ENCODE measurements at regions not wholly inside any gene's neighbourhood (a gene's known extent, or its start where the extent isn't known, plus 50 kb on each side); places are given as distances from the start of the nearest gene placed in this dataset.

DNA sequence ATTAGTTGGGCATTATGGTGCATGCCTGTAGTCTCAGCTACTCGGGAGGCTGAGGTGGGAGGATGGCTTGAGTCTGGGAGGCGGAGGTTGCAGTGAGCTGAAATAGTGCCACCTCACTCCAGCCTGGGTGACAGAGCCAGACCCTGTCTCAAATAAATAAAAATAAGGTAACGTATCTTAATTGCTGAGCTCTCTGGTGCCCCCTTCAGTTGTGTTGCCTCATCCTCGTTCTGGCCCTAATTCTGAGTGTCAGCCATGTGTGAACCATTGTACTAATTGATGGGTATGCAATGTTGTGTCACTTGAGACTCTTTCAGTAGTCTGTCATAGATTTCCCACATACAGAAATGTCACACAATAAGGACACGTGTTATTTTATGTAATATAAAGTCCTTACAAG lies 363.1 kb upstream of the RBFOX1 start:
- ChIA-PET POLR2A (no interaction called here), CTCF (no interaction called here)
- no TSS peak for BruUV-seq (replicated peaks)
- no peak for FAIRE-seq
- DNase-seq (ENCODE audit: low read depth, low spot score): no peak
- H2AFZ ChIP-seq (ENCODE audit: low read depth, low read length): no peak overlapping the region
- H4K20me1 ChIP-seq (replicated peaks; ENCODE audit: control insufficient read depth, extremely low read depth, insufficient read depth, low read length): no peaks in the 10 kb centered on the region
- no peaks in the 10 kb centered on the region for H3K36me3 ChIP-seq (ENCODE audit: control insufficient read depth in 2 of 2, extremely low read depth in 1 of 2, insufficient read depth in 2 of 2, low read length in 2 of 2)
- H3K4me3 ChIP-seq (replicated peaks in 1 of 3; ENCODE audit: insufficient read depth in 1 of 3, low read depth in 1 of 3, low read length in 3 of 3): no peak overlapping the region
- H3K4me2 ChIP-seq (ENCODE audit: insufficient read depth, low read length): no peak overlapping the region
- TF ChIP-seq POLR2AphosphoS5 (IDR thresholded peaks at IDR 0.05; ENCODE audit: insufficient read depth, low read depth, low read length) (no peak), FOS (IDR thresholded peaks at IDR 0.05; ENCODE audit: borderline replicate concordance, insufficient read depth, low read length) (no peak), JUN (IDR thresholded peaks at IDR 0.05; ENCODE audit: borderline replicate concordance, insufficient read depth, insufficient read length, low read depth) (no peak), EZH2 (IDR thresholded peaks at IDR 0.05; ENCODE audit: borderline replicate concordance, low read depth, low read length, severe bottlenecking) (no peak)
- TF ChIP-seq, protein P1, sequence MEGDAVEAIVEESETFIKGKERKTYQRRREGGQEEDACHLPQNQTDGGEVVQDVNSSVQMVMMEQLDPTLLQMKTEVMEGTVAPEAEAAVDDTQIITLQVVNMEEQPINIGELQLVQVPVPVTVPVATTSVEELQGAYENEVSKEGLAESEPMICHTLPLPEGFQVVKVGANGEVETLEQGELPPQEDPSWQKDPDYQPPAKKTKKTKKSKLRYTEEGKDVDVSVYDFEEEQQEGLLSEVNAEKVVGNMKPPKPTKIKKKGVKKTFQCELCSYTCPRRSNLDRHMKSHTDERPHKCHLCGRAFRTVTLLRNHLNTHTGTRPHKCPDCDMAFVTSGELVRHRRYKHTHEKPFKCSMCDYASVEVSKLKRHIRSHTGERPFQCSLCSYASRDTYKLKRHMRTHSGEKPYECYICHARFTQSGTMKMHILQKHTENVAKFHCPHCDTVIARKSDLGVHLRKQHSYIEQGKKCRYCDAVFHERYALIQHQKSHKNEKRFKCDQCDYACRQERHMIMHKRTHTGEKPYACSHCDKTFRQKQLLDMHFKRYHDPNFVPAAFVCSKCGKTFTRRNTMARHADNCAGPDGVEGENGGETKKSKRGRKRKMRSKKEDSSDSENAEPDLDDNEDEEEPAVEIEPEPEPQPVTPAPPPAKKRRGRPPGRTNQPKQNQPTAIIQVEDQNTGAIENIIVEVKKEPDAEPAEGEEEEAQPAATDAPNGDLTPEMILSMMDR (IDR thresholded peaks at IDR 0.05; ENCODE audit: extremely low read depth in 1 of 2, insufficient read depth in 1 of 2, low read depth in 1 of 2, low read length in 2 of 2): no peak
- dilution Hi-C loops (cut with MboI; ENCODE audit: extremely low pct_ligation_motif_present, low sequenced_read_pairs) (no loop called here), intact Hi-C loops (cut with micrococcal nuclease) (no loop called here)
- H3K9me3 ChIP-seq (replicated peaks; ENCODE audit: control insufficient read depth, insufficient read depth, low read length): no peaks in the 10 kb centered on the region
- no peak overlapping the region for H3K9ac ChIP-seq (replicated peaks; ENCODE audit: extremely low read depth, insufficient read depth, low read length)
- no peaks in the 10 kb centered on the region for H3K79me2 ChIP-seq (ENCODE audit: control insufficient read depth, insufficient read depth, low read length)
- no peak overlapping the region for H3K27ac ChIP-seq (ENCODE audit: insufficient read depth, low read depth, low read length)
- H3K9me1 ChIP-seq (replicated peaks; ENCODE audit: control insufficient read depth, extremely low read depth, insufficient read depth, low read length): no peaks in the 10 kb centered on the region
- H3K27me3 ChIP-seq (ENCODE audit: control insufficient read depth in 2 of 2, insufficient read depth in 2 of 2, low read length in 2 of 2): no peaks in the 10 kb centered on the region
- no peaks in the 10 kb centered on the region for H3K4me1 ChIP-seq (ENCODE audit: control insufficient read depth, extremely low read depth, insufficient read depth, low read length)

DNA sequence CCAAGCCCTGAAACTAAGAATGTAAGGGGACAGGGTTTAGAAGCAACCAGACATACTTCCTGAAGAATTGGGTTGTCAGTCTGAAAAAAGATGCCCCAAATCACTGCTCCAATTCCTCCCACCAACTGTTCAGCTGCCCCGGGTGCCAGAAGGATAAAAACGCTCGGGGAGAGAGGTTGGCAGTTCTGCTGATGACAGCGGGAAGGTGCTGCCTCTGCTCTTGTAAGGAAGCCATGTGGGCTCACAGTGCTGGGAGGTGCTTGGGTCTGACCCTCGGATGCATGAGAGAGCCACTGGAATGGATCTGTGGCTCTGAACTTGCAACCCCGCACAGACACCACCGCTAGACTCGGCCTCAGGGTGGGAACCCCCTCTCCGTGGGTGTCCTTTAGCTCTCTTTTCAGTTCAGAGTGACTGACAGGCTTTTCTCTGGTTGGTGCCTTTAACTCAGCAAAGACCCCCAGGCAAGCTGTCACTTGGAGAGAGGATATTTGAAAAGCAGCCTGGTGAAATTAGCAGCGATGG lies 364.8 kb upstream of the RBFOX1 start:
- FAIRE-seq: no peak
- intact Hi-C loops (cut with micrococcal nuclease): no loop called here
- H3K4me1 ChIP-seq (ENCODE audit: control insufficient read depth, extremely low read depth, insufficient read depth, low read length): no peaks in the 10 kb centered on the region

More for the DNA sequence above, 364.8 kb upstream of the RBFOX1 start:
- Histone ChIP-seq H3K79me2 (ENCODE audit: control insufficient read depth, insufficient read depth, low read length) (no peaks in the 10 kb centered on the region), H3K4me2 (ENCODE audit: insufficient read depth, low read length) (no peak overlapping the region), H3K36me3 (ENCODE audit: control insufficient read depth in 2 of 2, extremely low read depth in 1 of 2, insufficient read depth in 2 of 2, low read length in 2 of 2) (no peaks in the 10 kb centered on the region), H3K27me3 (ENCODE audit: control insufficient read depth in 2 of 2, insufficient read depth in 2 of 2, low read length in 2 of 2) (no peaks in the 10 kb centered on the region), H3K9me3 (replicated peaks; ENCODE audit: control insufficient read depth, insufficient read depth, low read length) (no peaks in the 10 kb centered on the region), H3K27ac (ENCODE audit: insufficient read depth, low read depth, low read length) (no peak overlapping the region), H3K9me1 (replicated peaks; ENCODE audit: control insufficient read depth, extremely low read depth, insufficient read depth, low read length) (no peaks in the 10 kb centered on the region), H3K9ac (replicated peaks; ENCODE audit: extremely low read depth, insufficient read depth, low read length) (no peak overlapping the region), H2AFZ (ENCODE audit: low read depth, low read length) (no peak overlapping the region), H4K20me1 (replicated peaks; ENCODE audit: control insufficient read depth, extremely low read depth, insufficient read depth, low read length) (no peaks in the 10 kb centered on the region), H3K4me3 (replicated peaks in 1 of 3; ENCODE audit: insufficient read depth in 1 of 3, low read depth in 1 of 3, low read length in 3 of 3) (no peak overlapping the region)
- no peak for DNase-seq (ENCODE audit: low read depth, low spot score)
- POLR2A ChIA-PET: no interaction called here
- no TSS peak for BruUV-seq (replicated peaks)
- dilution Hi-C loops (cut with MboI; ENCODE audit: extremely low pct_ligation_motif_present, low sequenced_read_pairs): no loop called here
- no peak for TF ChIP-seq FOS (IDR thresholded peaks at IDR 0.05; ENCODE audit: borderline replicate concordance, insufficient read depth, low read length)
- TF ChIP-seq MYC (IDR thresholded peaks at IDR 0.05; ENCODE audit: low read depth, low read length): no peak
- TF ChIP-seq, protein P2, sequence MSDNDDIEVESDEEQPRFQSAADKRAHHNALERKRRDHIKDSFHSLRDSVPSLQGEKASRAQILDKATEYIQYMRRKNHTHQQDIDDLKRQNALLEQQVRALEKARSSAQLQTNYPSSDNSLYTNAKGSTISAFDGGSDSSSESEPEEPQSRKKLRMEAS (IDR thresholded peaks at IDR 0.05; ENCODE audit: insufficient read depth, insufficient read length): no peak
- no peak for TF ChIP-seq EZH2 (IDR thresholded peaks at IDR 0.05; ENCODE audit: borderline replicate concordance, low read depth, low read length, severe bottlenecking)
- TF ChIP-seq POLR2A (IDR thresholded peaks at IDR 0.05; ENCODE audit: low read depth, low read length): no peak
- TF ChIP-seq, protein P1 (IDR thresholded peaks at IDR 0.05; ENCODE audit: extremely low read depth in 1 of 2, insufficient read depth in 1 of 2, low read depth in 1 of 2, low read length in 2 of 2): no peak
- TF ChIP-seq JUN (IDR thresholded peaks at IDR 0.05; ENCODE audit: borderline replicate concordance, insufficient read depth, insufficient read length, low read depth): no peak
- no peak for TF ChIP-seq GATA2 (IDR thresholded peaks at IDR 0.05; ENCODE audit: insufficient read depth, insufficient read length, low read depth, low read length)
- TF ChIP-seq POLR2AphosphoS5 (IDR thresholded peaks at IDR 0.05; ENCODE audit: insufficient read depth, low read depth, low read length): no peak
- CTCF ChIA-PET: no interaction called here
